ENCODE measurements at regions not wholly inside any gene's neighbourhood (a gene's known extent, or its start where the extent isn't known, plus 50 kb on each side); places are given as distances from the start of the nearest gene placed in this dataset.

GRCh38 chr13:99027661-99028425 is 50.0 kb upstream of the DOCK9 start:
- DNase-seq (ENCODE audit: low spot score): no peak

DNA sequence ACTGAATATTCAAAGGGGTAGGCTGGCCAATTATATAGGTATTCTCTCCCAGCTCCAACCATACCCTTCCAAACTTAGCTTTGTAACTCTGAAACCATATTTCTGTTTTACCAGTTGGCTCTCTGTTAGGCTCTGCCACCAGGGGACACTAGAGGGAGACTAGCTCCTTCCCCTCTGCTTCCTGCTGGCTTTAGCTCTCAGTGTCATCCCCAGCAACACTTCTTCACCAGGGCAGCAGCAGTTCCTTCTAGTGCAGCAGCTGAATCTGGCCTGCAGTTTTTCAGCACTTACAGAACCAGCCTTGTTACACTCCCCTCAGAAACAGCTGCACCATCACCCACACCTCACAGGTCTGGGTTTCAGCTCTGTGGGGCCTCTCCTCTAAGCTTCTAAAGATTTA is 51.0 kb upstream of the DOCK9 start:
- DNase-seq (ENCODE audit: low spot score): no peak

- no peak for DNase-seq (ENCODE audit: low spot score)
Measured at GRCh38 chr13:99029576-99029975, 51.7 kb upstream of the DOCK9 start.

DNA sequence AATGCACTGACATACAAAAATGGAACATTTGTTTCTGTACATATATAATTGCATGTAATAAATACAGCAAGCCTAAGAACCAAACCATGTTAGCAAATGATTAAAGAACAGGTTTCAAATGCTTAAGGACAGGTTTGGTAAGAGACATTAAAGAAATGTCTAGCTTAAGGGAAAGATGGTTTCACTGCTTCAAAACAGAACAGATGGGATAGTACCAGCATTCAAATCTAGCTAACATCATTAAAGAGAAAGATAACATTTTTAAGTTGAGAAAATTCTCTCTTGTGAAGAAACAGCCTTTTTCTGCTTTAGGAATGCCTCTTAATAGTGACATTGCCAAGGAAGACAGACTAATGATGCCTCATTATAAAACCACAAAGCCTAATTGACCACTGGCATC is 52.5 kb upstream of the DOCK9 start:
- DNase-seq (ENCODE audit: low spot score): no peak

GRCh38 chr13:99031832-99032231 is 54.0 kb upstream of the DOCK9 start:
- DNase-seq (ENCODE audit: low spot score): no peak

GRCh38 chr13:99033814-99034213 is 56.0 kb upstream of the DOCK9 start:
- DNase-seq (ENCODE audit: low spot score): peak; percentile 65

GRCh38 chr13:99034333-99035085 is 56.6 kb upstream of the DOCK9 start:
- DNase-seq (ENCODE audit: low spot score): no peak

- no peak for DNase-seq (ENCODE audit: low spot score)
Measured at GRCh38 chr13:99035715-99036114, 57.9 kb upstream of the DOCK9 start.

GRCh38 chr13:99037756-99038155 is 59.9 kb upstream of the DOCK9 start:
- no peak for DNase-seq (ENCODE audit: low spot score)

DNA sequence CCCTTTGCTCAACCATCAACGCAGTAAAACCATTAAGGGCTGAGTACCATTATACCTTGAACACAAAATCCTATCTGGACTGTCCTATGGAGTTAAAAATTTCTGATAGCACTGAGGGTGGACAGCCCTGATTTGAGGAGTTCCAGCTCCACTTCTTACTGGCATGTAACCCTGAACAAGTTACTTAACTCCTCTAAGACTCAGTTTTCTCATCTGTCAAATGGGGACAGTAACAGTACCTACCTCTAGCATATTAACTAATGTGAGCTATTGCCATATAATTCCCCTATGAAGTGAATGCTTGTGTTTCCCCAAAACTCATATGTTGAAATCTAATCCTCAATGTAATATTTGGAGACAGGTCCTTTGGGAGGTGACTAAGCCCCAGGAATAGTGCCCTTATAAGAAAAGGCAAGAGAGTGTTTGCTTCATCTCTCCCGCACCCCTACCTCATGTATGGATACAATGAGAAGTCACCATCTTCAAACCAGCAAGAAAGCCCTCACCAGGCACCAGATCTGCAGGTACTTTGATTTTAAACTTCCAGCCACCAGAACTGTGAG is 61.9 kb upstream of the DOCK9 start:
- no peak for DNase-seq (ENCODE audit: low spot score)

DNA sequence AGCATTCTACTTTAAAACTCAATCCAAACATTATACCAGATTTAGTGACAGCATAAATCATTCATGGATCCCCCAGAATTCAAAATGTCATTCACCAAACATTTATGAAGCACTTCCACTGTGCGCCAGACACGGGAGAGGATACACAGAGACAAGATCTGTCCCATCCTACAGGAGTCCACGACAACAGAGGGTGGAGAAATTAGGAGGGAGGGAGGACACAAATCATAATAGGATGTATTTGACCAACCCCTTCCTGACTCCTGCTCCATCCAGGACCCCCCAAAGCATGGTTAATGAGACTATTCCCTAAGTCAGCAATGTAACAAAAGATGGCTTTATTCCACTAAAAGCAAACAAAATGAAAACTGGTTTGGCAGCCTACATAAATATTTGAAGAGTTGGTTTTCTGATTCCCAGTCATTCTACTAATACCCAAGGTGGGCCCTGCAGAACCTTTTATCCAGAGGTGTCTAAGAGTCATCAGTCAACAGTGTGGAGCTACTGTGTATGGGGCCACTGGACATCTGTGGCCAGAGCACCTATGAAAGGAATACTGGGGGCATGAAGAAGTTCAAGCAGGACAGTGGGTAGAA is 62.8 kb upstream of the DOCK9 start:
- no peak for DNase-seq (ENCODE audit: low spot score)

DNA sequence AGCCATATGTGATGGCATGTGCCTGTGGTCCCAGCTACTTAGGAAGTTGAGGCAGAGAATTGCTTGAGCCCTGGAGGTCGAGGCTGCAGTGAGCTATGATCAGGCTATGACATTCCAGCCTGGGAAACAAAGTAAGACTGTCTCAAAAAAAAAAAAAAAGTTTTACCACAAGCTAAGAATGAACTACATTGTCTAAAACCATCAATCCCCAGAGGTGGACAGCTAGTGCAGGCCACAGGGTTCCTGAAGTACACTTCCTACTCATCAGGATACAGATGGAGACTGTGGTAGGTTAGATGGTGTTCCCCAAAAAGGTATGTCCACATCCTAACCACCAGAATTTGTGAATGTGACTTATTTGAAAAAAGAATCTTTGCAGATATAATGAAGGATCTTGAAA is 63.5 kb upstream of the DOCK9 start:
- DNase-seq (ENCODE audit: low spot score): no peak

GRCh38 chr13:99041788-99042187 is 63.9 kb upstream of the DOCK9 start:
- DNase-seq (ENCODE audit: low spot score): no peak

- DNase-seq (ENCODE audit: low spot score): no peak
Measured at GRCh38 chr13:99042521-99043250, 64.8 kb upstream of the DOCK9 start.

DNA sequence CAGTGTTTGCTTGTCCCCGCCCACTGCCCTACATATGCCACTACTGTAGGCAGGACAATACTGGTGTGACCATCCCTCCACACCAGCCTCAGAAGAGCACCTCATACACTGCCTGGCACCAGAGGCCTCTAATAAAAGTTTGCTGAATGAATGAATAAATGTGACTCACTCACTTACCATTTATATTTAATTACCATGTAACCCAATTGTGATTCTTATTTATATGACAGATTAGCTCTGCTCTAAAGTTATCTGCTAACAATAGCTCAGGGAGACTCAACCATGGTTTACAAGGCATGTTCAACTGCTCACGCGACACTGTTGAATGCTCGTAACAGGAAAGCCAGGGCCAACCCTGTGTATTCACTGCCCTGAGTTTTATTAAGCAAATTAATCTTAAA is 66.0 kb upstream of the DOCK9 start:
- no peak for DNase-seq (ENCODE audit: low spot score)

- DNase-seq (ENCODE audit: low spot score): no peak
Measured at GRCh38 chr13:99044764-99045163, 66.9 kb upstream of the DOCK9 start.

GRCh38 chr13:99045396-99045795 is 67.5 kb upstream of the DOCK9 start:
- no peak for DNase-seq (ENCODE audit: low spot score)

DNA sequence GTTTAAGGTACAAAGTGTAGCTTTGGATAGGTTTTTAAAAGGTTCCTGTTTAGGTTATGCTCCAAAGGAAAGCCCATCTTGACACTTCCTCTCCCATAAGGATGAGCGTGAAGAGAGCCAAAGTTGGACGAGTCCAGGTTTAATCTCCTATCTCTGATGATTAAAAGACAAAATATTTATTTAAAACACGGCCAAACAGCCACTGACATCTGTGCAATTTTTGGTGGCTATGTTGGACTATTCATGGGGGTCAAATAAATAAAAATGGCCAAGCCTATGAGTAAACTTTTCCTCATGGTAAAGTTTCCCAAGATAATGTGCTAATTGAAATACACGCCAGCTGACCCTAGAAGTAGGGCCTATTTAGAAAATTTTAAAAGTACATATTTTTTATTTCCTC is 69.0 kb upstream of the DOCK9 start:
- no peak for DNase-seq (ENCODE audit: low spot score)

DNA sequence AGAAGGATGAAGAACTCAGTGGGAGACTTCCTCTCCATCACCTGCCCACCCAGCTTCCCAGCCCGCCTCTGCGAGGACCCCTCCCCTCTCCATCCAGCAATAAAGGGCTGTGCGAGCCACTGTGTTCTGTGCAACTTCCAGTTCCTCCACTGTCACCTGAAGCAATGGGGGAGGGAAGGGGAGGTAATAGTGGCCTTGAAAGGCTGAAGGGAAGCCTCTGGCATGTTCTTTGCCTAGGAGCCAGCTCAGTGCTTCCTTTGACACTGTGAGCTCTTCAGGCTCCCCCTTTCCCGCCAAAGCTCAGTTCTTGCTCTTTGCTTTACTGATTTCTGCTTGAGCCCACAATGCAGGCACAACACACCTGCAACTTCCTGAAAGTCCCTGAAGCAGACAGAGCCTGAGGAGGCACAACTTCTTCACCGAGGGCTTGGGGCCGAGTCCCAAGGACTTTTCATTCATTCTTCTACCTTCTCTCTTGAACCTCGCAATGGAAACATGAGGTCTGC is 73.2 kb upstream of the DOCK9 start:
- no peak for DNase-seq (ENCODE audit: low spot score)

GRCh38 chr13:99051768-99052455 is 74.0 kb upstream of the DOCK9 start:
- DNase-seq (ENCODE audit: low spot score): no peak

DNA sequence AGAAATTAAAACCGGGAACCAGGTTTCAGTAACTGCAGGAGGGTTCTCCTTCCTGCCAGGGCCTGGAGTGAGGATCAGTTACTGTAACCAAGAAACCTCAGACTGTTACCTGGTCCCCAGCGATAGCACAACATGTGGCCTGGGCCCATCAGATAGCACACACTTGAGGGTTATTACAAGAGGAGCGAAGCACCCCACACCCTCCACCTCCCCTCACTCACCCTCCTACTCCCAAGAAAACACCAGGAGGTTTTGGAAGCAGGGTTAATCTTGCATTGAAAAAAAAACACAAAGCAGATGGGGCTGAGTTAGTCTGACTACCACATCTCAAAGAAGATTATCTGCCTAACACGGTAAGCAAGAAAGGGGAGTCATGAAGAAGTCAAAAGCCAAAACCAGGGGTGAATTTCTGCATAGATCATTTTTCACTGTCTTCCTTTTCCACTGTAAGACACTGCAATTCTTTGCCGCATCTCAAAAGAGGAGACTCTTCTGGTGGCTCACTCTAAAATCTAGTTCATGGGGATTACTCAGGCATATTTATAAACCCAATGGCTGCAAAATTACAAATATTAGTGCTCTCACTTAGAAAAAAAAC is 75.9 kb upstream of the DOCK9 start:
- no peak for DNase-seq (ENCODE audit: low spot score)
